SK-MEL-5 (cell line): ENCODE measurements at regions not wholly inside any gene's neighbourhood (a gene's known extent, or its start where the extent isn't known, plus 50 kb on each side); places are given as distances from the start of the nearest gene placed in this dataset.
"Not testable (repeated sequence)": the region's sequence is repeated elsewhere in the genome, so short reads cannot be mapped to it uniquely, and the experiment has no call there.

Experiments
- DNase-seq: peaks from one replicate; pipeline ENCODE4 v3.0.0-alpha.2; 2016; ENCODE audit warnings: low read depth, low spot score
- in situ Hi-C: cut with HindIII; loops from 2 replicates; pipeline ENCODE4 v1.10.0; 2016; ENCODE audit warnings: low sequenced_read_pairs, high pct_unique_total_duplicates, low pct_unique_long_range_greater_than_20kb

GRCh38 chr20:63145156-63145555, 70.8 kb downstream of the YTHDF1 start:
- DNase-seq = no peak

GRCh38 chr20:63142933-63143332, 73.0 kb downstream of the YTHDF1 start:
- in situ Hi-C loops = no loop called here
- DNase-seq = no peak

More at GRCh38 chr20:63145156-63145555, 70.8 kb downstream of the YTHDF1 start:
- in situ Hi-C loops = no loop called here

DNA sequence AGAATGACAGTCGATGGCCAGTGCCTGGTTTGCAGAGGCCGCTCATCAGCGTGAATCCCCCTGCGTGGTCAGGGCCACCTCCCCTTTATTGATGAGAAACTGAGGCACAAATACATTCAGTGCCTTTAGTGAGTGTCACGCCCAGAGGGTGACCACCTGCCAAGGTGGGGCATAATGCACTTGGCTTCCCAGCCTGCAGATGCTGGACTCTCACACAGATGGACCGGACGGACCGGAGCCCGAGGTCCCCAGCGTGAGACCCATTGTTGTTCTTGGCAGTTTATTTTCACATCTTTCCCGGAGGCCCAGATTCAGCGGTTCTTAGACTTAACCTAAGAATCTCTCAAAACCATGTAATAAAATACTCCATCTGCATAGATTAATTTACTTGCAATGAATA, 74.4 kb downstream of the YTHDF1 start:
- DNase-seq = no peak
- in situ Hi-C loops = no loop called here

- no peak for DNase-seq
- in situ Hi-C loops = no loop called here
Observed at GRCh38 chr20:63140514-63141433, 75.2 kb downstream of the YTHDF1 start.

GRCh38 chr20:63139837-63140236, 76.1 kb downstream of the YTHDF1 start:
- DNase-seq = no peak
- in situ Hi-C loops = no loop called here

DNA sequence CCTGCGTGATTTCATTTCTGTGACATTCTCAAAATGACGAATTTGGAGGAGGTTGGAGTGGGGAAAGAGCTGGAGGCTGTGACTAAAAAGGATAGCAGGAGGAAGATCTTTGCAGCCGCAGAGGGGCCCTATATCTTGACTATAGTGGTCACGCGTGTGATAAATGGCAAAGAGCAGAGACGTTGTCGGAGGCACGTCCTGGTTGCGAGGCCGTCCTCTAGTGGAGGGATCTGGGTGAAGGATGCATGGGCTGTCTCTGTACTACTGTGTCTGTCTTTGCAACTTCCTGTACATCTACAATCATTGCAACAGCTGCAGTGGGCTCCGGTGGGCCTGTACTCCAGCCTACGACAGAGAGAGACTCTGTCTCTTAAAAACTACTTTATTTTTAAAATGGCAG, 76.6 kb downstream of the YTHDF1 start:
- no peak for DNase-seq
- in situ Hi-C loops = no loop called here

DNA sequence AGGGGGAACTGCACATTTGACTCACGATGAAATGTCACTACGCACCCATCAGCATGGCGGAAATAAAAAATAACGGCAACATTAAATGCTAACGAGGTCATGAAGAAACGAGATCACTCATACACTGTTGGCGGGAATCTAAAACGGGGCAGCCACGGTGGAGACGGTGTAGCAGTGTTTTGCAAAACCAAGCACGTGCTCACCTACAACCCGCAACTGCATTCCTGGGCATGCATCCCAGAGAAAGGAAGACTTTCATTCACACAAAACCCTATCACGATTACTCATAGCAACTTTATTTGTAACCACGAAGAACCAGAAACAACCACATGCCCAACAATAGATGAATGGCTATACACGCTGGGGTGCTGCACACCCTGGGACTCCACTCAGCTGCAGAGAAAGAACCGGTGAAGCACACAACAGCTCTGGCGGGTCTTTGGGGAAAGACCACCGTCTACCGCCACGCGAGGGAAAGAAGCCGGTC, 77.0 kb downstream of the YTHDF1 start:
- in situ Hi-C loops = no loop called here
- peak; percentile 42 for DNase-seq

GRCh38 chr20:63137851-63138415, 78.0 kb downstream of the YTHDF1 start:
- DNase-seq = no peak
- in situ Hi-C loops = no loop called here

DNA sequence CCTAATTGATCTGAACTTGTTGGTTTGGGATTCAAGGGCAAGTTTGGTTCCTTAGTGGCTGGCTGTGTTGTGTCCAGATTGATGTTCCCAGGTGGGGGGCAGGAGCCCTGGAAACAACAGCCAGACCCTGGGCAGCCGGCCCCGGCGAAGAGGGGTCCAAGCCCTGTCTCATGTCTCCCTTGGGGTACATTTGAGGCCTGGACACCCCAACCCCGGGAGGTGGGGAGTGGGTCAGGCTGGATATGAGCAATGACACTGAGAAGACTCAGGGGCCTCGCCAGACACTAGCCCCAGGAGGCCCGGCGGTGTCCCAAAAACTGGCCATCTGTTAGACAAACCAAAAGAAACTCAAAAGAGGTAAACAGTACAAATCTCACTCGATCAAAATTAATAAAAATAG, 79.6 kb downstream of the YTHDF1 start:
- in situ Hi-C loops = no loop called here
- no peak for DNase-seq

GRCh38 chr20:63135411-63135810, 80.5 kb downstream of the YTHDF1 start:
- in situ Hi-C loops = no loop called here

DNA sequence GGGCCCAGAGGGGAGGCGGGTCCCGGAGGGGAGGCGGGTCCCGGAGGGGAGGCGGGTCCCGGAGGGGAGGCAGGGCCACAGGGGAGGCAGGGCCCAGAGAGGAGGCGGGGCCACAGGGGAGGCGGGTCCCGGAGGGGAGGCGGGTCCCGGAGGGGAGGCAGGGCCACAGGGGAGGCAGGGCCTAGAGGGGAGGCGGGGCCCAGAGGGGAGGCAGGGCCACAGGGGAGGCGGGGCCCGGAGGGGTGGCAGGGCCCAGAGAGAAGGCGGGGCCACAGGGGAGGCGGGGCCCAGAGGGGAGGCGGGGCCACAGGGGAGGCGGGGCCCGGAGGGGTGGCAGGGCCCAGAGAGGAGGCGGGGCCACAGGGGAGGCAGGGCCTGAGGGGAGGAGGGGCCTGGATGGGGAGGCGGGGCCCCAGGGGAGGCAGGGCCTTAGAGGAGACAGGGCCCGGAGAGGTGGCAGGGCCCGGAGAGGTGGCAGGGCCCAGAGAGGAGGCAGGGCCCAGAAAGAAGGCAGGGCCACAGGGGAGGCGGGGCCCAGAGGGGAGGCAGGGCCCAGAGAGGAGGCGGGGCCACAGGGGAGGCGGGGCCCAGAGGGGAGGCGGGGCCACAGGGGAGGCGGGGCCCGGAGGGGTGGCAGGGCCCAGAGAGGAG, 81.1 kb downstream of the YTHDF1 start:
- DNase-seq = not testable (repeated sequence)

More at GRCh38 chr20:63135411-63135810, 80.5 kb downstream of the YTHDF1 start:
- DNase-seq = no peak

DNA sequence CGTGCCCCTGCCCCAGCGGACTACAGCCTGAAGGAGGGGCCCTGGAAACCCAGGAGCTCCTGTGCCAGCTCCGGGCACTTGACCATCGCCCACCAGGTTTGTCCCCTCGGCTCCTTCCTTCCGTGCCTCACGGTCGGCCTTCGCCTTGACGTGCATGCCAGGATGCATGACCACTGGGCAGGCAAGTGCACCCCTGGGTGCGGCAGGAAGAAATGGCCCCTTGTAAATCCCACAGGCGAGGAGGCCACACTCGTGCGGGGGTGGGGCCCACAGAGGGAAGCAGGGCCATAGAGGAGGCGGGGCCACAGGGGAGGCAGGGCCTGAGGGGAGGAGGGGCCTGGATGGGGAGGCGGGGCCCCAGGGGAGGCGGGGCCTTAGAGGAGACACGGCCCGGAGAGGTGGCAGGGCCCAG, 81.7 kb downstream of the YTHDF1 start:
- DNase-seq = peak; percentile 27
- in situ Hi-C loops = no loop called here

More for the DNA sequence above, 81.1 kb downstream of the YTHDF1 start:
- in situ Hi-C loops = not testable (repeated sequence)

DNA sequence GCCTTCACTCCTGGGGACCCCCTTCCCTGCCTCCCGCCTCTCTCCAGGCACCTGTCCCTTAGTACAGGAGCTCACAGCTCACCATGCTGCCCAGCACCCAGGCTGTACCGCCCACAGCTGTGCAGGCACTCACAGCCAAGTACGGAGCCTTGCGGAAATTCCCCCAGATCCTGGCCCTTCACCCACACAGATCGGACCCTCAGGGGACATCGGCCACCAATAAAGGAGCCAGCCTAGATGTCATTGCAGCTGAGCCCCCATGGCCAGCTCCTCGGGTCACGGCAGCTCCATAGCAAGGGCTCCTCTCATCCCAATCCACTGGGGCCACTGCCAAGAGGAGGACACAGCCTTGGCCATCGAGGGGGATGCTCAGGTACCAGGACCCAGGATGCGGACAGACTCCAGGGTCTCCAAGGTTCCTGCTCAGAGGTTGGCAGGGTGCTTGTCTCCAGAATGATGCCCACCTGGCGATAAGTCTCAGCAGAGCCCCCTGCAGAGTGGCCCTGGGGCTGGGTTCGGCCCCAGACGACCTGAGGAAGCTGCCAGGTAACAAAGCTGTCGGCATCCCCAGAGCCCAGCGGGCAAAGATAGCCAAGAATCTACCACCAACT, 82.3 kb downstream of the YTHDF1 start:
- DNase-seq = no peak
- in situ Hi-C loops = no loop called here

GRCh38 chr20:63132715-63133471, 83.0 kb downstream of the YTHDF1 start:
- in situ Hi-C loops = no loop called here
- DNase-seq = no peak

GRCh38 chr20:63132131-63132714, 83.7 kb downstream of the YTHDF1 start:
- in situ Hi-C loops = no loop called here
- no peak for DNase-seq

DNA sequence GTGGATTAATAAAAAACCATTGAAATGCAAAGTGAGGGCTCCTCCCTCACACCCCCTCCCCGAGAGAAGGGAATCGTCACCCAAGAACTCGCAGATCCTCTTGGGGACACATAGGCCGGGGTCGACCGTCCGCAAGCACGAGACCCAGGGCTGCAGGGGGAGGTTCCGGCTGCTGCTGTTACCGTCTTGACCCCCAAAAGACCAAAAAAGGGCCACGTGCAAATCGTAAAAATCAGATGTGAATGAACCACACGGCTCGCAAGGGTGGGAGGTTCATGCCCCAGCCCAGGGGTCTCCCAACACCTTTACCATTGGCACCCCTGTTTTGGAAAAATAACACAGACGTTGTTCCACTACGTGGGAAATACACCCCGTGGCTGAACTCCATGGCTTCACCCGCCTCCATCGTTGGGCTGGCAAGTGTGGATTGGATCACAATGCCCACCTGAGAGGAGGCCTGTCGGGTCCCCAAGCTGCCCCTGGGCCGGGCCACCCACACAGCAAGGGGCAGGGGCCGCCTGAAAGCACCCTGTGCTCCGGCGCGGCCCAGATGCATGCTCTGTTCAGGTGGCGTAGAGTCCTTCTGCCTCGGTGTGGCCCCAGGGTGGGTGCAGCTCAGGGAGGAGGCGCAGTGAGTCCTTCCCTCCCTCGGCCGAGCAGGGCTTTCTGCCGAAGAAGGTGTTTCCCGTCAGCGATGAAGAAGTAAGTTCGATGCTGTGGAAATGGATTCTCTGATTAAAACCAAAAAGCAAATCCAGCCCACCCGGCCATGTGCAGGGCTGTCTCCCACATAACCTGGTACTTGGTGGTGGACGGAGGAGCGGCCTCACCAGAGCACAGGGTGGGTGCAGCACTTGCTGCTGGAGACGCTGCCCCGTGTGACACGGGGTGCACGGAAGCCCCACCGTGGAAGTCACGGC, 85.0 kb downstream of the YTHDF1 start:
- in situ Hi-C loops = no loop called here

More for the DNA sequence above, 85.0 kb downstream of the YTHDF1 start:
- no peak for DNase-seq
